Liver (tissue), 8 donors: ENCODE measurements at regions not wholly inside any gene's neighbourhood (a gene's known extent, or its start where the extent isn't known, plus 50 kb on each side); places are given as distances from the start of the nearest gene placed in this dataset.

ENCODE experiments used
- DNase-seq: peaks from one replicate; pipeline ENCODE4 v3.0.0-alpha.2; 2017; ENCODE audit warnings: low spot score
- H3K27ac ChIP-seq, 2 donors: one replicate each; pipeline ENCODE4 v1.7.0; 2013; ENCODE audit warnings: inconsistent platforms in 2 of 2, low read length in 2 of 2, control low read depth in 1 of 2, low read depth in 1 of 2, mild to moderate bottlenecking in 1 of 2
- H3K27me3 ChIP-seq, 4 donors: one replicate each; pipeline versions ENCODE4 v1.6.1 to v1.7.0; 2013; ENCODE audit warnings: low read length in 3 of 4, inconsistent platforms in 1 of 4, mild to moderate bottlenecking in 1 of 4, moderate library complexity in 1 of 4; ENCODE audit not compliant: control insufficient read depth in 4 of 4, insufficient read depth in 4 of 4
- H3K36me3 ChIP-seq, 4 donors: one replicate each; pipeline versions ENCODE4 v1.6.1 to v1.7.0; 2013; ENCODE audit warnings: low read length in 3 of 4, mild to moderate bottlenecking in 3 of 4, low read depth in 1 of 4, moderate library complexity in 1 of 4; ENCODE audit not compliant: control insufficient read depth in 4 of 4, insufficient read depth in 3 of 4
- H3K4me1 ChIP-seq, 4 donors: one replicate each; pipeline versions ENCODE4 v1.6.1 to v1.7.0; 2013; ENCODE audit warnings: low read length in 3 of 4, mild to moderate bottlenecking in 3 of 4, moderate library complexity in 1 of 4; ENCODE audit not compliant: control insufficient read depth in 4 of 4, insufficient read depth in 4 of 4
- H3K4me3 ChIP-seq, 3 donors: one replicate each; pipeline versions ENCODE4 v1.6.1 to v1.7.0; 2013; ENCODE audit warnings: low read length in 3 of 3, control low read depth in 1 of 3, low read depth in 1 of 3, mild to moderate bottlenecking in 1 of 3
- H3K9ac ChIP-seq, 2 donors: one replicate each; pipeline ENCODE4 v1.7.0; 2013; ENCODE audit warnings: low read length in 2 of 2, mild to moderate bottlenecking in 2 of 2, moderate library complexity in 2 of 2, control low read depth in 1 of 2, low read depth in 1 of 2
- H3K9me3 ChIP-seq, 4 donors: one replicate each; pipeline versions ENCODE4 v1.6.1 to v1.7.0; 2013; ENCODE audit warnings: low read length in 3 of 4; ENCODE audit not compliant: control insufficient read depth in 4 of 4
- EGR1 ChIP-seq, 2 donors: IDR thresholded peaks; 2 replicates each; pipeline ENCODE4 v1.6.1; 2016 to 2018; ENCODE audit warnings: antibody characterized with exemption in 2 of 2, low read depth in 2 of 2
- FOXA1 ChIP-seq: IDR thresholded peaks from 2 replicates; pipeline ENCODE4 v1.6.1; 2016; ENCODE audit warnings: antibody characterized with exemption
- FOXA2 ChIP-seq: IDR thresholded peaks from 2 replicates; pipeline ENCODE4 v1.6.1; 2016; ENCODE audit warnings: antibody characterized with exemption
- GABPA ChIP-seq, 2 donors: IDR thresholded peaks in 1 of 2; conservative IDR thresholded peaks in 1 of 2; 2 replicates each; pipeline ENCODE4 v1.6.1; 2016; ENCODE audit warnings: antibody characterized with exemption in 2 of 2, mild to moderate bottlenecking in 1 of 2, moderate library complexity in 1 of 2
- HNF4A ChIP-seq, 2 donors: conservative IDR thresholded peaks; 2 replicates each; pipeline ENCODE4 v1.6.1; 2016; ENCODE audit warnings: antibody characterized with exemption in 2 of 2, mild to moderate bottlenecking in 2 of 2
- HNF4G ChIP-seq: IDR thresholded peaks from 2 replicates; pipeline ENCODE4 v1.6.1; 2016; ENCODE audit warnings: antibody characterized with exemption
- JUND ChIP-seq, 2 donors: IDR thresholded peaks; 2 replicates each; pipeline ENCODE4 v1.6.1; 2016; ENCODE audit warnings: antibody characterized with exemption in 2 of 2
- NR2F2 ChIP-seq: IDR thresholded peaks from 2 replicates; pipeline ENCODE4 v1.6.1; 2016; ENCODE audit warnings: antibody characterized with exemption
- RAD21 ChIP-seq, 2 donors: IDR thresholded peaks; 2 replicates each; pipeline ENCODE4 v1.6.1; 2016; ENCODE audit warnings: antibody characterized with exemption in 2 of 2, mild to moderate bottlenecking in 2 of 2
- RXRA ChIP-seq, 2 donors: IDR thresholded peaks; 2 replicates each; pipeline ENCODE4 v1.6.1; 2017 to 2018; ENCODE audit warnings: antibody characterized with exemption in 2 of 2, mild to moderate bottlenecking in 1 of 2
- SP1 ChIP-seq: IDR thresholded peaks from 2 replicates; pipeline ENCODE4 v1.6.1; 2018; ENCODE audit warnings: antibody characterized with exemption, mild to moderate bottlenecking
- TAF1 ChIP-seq: conservative IDR thresholded peaks from 2 replicates; pipeline ENCODE4 v1.6.1; 2016; ENCODE audit warnings: antibody characterized with exemption, mild to moderate bottlenecking
- YY1 ChIP-seq: IDR thresholded peaks from 2 replicates; pipeline ENCODE4 v1.6.1; 2016; ENCODE audit warnings: antibody characterized with exemption, mild to moderate bottlenecking
- WGBS: extraction: QIAGEN DNeasy Blood & Tissue Kit; methylation state at CpG from one replicate; pipeline ENCODE4 v1.1.7; 2013; 5-methylcytosine and 5-hydroxymethylcytosine counted together
- TF ChIP-seq, protein P1 (sequence below): IDR thresholded peaks from 2 replicates; pipeline ENCODE4 v1.6.1; 2016; ENCODE audit warnings: antibody characterized with exemption
- TF ChIP-seq, protein P2 (sequence below): IDR thresholded peaks from 2 replicates; pipeline ENCODE4 v1.6.1; 2016; ENCODE audit warnings: antibody characterized with exemption
- TF ChIP-seq, protein P3 (sequence below): IDR thresholded peaks from 2 replicates; pipeline ENCODE4 v1.6.1; 2016; ENCODE audit warnings: antibody characterized with exemption, mild to moderate bottlenecking
- TF ChIP-seq, protein P4 (sequence below): fragments of 150-350 bp; IDR thresholded peaks from 2 replicates; pipeline ENCODE4 v1.5.1; 2017; ENCODE audit warnings: improper control_type of control experiment, low read depth, low read length; ENCODE audit not compliant: missing input control
- TF ChIP-seq, protein P5 (sequence below): IDR thresholded peaks from 2 replicates; pipeline ENCODE4 v1.6.1; 2016; ENCODE audit warnings: antibody characterized with exemption
- donor health status: healthy.
- donor health status: healthy.
- donor health status: healthy.
- donor health status: healthy.
- donor health status: healthy.

DNA sequence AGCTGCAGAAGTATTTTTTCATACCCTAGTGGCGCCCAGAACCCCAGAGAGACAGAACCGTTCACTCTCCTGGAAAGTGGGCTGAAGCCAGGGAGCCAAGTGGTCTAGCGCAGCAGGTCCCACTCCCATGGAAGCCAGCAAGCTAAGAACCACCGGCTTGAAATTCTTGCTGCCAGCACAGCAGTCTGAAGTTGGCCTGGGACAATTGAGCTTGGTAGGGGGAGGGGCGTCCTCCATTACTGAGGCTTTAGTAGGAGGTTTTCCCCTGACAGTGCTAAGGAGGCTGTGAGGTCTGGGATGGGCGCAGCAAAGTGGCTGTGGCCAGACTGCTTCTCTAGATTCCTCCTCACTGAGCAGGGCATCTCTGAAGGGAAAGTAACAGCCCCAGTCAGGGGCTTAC lies 84.5 kb upstream of the ATXN3L start:
- H3K4me3 ChIP-seq, result no peak overlapping the region
- H3K27me3 ChIP-seq, result no peaks in the 10 kb centered on the region
- no peaks in the 10 kb centered on the region for H3K9me3 ChIP-seq
- no peak for DNase-seq
- no peaks in the 10 kb centered on the region for H3K36me3 ChIP-seq
- no peak overlapping the region for H3K27ac ChIP-seq
- H3K4me1 ChIP-seq, result no peaks in the 10 kb centered on the region
- no peak overlapping the region for H3K9ac ChIP-seq
- TF ChIP-seq, protein P1, sequence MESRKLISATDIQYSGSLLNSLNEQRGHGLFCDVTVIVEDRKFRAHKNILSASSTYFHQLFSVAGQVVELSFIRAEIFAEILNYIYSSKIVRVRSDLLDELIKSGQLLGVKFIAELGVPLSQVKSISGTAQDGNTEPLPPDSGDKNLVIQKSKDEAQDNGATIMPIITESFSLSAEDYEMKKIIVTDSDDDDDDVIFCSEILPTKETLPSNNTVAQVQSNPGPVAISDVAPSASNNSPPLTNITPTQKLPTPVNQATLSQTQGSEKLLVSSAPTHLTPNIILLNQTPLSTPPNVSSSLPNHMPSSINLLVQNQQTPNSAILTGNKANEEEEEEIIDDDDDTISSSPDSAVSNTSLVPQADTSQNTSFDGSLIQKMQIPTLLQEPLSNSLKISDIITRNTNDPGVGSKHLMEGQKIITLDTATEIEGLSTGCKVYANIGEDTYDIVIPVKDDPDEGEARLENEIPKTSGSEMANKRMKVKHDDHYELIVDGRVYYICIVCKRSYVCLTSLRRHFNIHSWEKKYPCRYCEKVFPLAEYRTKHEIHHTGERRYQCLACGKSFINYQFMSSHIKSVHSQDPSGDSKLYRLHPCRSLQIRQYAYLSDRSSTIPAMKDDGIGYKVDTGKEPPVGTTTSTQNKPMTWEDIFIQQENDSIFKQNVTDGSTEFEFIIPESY, result no peak
- TF ChIP-seq NR2F2 (no peak), EGR1 (IDR thresholded peaks at IDR 0.05; ENCODE audit: low read depth in 2 of 2) (no peak), JUND (IDR thresholded peaks at IDR 0.05) (no peak), TAF1 (no peak), FOXA2 (no peak), HNF4A (conservative IDR thresholded peaks at IDR 0.05) (no peak)
- TF ChIP-seq, protein P2, sequence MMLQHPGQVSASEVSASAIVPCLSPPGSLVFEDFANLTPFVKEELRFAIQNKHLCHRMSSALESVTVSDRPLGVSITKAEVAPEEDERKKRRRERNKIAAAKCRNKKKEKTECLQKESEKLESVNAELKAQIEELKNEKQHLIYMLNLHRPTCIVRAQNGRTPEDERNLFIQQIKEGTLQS, result no peak
- TF ChIP-seq, protein P3, sequence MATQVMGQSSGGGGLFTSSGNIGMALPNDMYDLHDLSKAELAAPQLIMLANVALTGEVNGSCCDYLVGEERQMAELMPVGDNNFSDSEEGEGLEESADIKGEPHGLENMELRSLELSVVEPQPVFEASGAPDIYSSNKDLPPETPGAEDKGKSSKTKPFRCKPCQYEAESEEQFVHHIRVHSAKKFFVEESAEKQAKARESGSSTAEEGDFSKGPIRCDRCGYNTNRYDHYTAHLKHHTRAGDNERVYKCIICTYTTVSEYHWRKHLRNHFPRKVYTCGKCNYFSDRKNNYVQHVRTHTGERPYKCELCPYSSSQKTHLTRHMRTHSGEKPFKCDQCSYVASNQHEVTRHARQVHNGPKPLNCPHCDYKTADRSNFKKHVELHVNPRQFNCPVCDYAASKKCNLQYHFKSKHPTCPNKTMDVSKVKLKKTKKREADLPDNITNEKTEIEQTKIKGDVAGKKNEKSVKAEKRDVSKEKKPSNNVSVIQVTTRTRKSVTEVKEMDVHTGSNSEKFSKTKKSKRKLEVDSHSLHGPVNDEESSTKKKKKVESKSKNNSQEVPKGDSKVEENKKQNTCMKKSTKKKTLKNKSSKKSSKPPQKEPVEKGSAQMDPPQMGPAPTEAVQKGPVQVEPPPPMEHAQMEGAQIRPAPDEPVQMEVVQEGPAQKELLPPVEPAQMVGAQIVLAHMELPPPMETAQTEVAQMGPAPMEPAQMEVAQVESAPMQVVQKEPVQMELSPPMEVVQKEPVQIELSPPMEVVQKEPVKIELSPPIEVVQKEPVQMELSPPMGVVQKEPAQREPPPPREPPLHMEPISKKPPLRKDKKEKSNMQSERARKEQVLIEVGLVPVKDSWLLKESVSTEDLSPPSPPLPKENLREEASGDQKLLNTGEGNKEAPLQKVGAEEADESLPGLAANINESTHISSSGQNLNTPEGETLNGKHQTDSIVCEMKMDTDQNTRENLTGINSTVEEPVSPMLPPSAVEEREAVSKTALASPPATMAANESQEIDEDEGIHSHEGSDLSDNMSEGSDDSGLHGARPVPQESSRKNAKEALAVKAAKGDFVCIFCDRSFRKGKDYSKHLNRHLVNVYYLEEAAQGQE, result no peak
- 95% methylated on average over 6 of the region's 6 CpGs for WGBS

DNA sequence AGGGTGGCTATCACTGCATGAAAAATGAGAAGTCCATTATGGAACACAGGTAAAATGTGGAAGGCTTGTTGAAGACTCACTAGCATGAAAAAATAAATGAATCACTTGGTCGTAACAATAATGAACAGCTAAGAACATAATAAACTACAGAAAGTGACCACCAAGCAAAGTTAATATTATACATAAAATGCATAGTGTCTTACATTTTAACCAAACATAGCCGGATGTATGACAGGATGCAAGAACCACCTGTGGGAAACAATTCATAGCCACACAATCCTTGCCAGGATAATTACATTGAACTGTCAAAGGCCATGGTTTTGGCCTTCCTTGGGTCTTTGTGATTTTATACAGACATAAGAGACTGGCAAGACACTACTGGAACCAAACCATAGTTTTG lies 81.9 kb upstream of the ATXN3L start:
- no peak overlapping the region for H3K9ac ChIP-seq
- DNase-seq, result no peak
- H3K36me3 ChIP-seq, result no peaks in the 10 kb centered on the region
- no peak overlapping the region for H3K4me3 ChIP-seq
- no peaks in the 10 kb centered on the region for H3K27me3 ChIP-seq
- no peaks in the 10 kb centered on the region for H3K9me3 ChIP-seq
- WGBS, result 91% methylated on average over 2 of the region's 2 CpGs
- H3K27ac ChIP-seq, result no peak overlapping the region
- H3K4me1 ChIP-seq, result no peaks in the 10 kb centered on the region
- TF ChIP-seq JUND (IDR thresholded peaks at IDR 0.05) (no peak), EGR1 (IDR thresholded peaks at IDR 0.05; ENCODE audit: low read depth in 2 of 2) (no peak), NR2F2 (no peak), TAF1 (no peak), RAD21 (IDR thresholded peaks at IDR 0.05) (no peak), FOXA2 (no peak), YY1 (no peak), HNF4A (conservative IDR thresholded peaks at IDR 0.05) (no peak), HNF4G (no peak), GABPA (IDR thresholded peaks at IDR 0.05 in 1 of 2, conservative IDR thresholded peaks at IDR 0.05 in 1 of 2) (no peak), RXRA (IDR thresholded peaks at IDR 0.05) (no peak), SP1 (no peak), FOXA1 (no peak)
- TF ChIP-seq, protein P4, sequence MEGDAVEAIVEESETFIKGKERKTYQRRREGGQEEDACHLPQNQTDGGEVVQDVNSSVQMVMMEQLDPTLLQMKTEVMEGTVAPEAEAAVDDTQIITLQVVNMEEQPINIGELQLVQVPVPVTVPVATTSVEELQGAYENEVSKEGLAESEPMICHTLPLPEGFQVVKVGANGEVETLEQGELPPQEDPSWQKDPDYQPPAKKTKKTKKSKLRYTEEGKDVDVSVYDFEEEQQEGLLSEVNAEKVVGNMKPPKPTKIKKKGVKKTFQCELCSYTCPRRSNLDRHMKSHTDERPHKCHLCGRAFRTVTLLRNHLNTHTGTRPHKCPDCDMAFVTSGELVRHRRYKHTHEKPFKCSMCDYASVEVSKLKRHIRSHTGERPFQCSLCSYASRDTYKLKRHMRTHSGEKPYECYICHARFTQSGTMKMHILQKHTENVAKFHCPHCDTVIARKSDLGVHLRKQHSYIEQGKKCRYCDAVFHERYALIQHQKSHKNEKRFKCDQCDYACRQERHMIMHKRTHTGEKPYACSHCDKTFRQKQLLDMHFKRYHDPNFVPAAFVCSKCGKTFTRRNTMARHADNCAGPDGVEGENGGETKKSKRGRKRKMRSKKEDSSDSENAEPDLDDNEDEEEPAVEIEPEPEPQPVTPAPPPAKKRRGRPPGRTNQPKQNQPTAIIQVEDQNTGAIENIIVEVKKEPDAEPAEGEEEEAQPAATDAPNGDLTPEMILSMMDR, result no peak
- TF ChIP-seq, protein P1, result no peak
- TF ChIP-seq, protein P2, result no peak
- TF ChIP-seq, protein P3, result no peak
- TF ChIP-seq, protein P5, sequence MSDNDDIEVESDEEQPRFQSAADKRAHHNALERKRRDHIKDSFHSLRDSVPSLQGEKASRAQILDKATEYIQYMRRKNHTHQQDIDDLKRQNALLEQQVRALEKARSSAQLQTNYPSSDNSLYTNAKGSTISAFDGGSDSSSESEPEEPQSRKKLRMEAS, result no peak
